ENCODE measurements at regions not wholly inside any gene's neighbourhood (a gene's known extent, or its start where the extent isn't known, plus 50 kb on each side); places are given as distances from the start of the nearest gene placed in this dataset.

DNA sequence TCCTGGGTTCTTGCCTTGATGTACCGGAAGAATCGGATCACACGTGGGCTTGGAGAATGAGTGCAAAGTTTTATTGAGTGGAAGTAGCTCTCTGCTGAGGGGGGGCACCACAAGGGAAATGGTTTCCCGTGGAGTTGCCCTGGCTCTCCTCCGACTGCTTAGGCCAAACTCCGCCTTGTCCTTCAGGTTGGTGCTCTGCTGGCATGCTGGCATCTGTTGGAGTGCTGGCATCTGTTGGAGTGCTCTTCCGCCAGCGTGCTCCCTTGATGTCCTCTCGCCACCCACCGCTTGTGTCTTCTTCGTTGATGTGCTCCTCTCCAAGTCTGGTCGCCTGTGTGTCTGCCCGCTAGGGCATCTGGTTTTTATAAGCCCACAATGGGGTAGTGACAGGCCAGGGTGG is 317.1 kb upstream of the HSF2 start:
- no peak for ATAC-seq (replicated peaks in 6 of 8)
- H3K27ac ChIP-seq = no peak overlapping the region
- WGBS, 10 experiments = 77 to 90% (median 87%) methylated on average over 2 to 5 of the region's 13 CpGs; no CpG with 5 or more reads in 5 of the 10 experiments
- no peak overlapping the region for H3K4me3 ChIP-seq
- H3K4me1 ChIP-seq (replicated peaks in 1 of 2) = no peaks in the 10 kb centered on the region
- in situ Hi-C loops (cut with MboI; ENCODE audit: low pct_unique_long_range_greater_than_20kb in 2 of 9, low sequenced_read_pairs in 9 of 9, unreplicated experiment in 9 of 9) = no loop called here

DNA sequence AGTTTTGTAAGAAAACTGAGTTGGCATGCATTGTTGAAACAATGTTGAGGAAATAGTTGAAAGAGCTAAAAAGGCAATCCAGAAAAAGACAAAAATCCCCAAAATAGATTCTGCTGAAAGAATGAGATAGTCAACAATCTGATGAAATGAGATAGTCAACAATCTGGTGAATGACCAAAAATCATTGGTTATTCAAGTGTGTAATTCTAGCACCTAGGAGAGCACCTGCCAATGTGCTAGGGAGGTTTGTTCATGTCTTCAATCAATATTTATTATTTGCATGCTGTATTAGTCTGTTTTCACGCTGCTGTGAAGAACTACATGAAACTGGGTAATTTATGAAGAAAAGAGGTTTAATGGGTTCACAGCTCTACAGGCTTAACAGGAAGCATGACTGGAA is 307.1 kb upstream of the HSF2 start:
- WGBS, 10 experiments = 13 to 100% (median 80%) methylated on average over 1 of the region's 1 CpG; no CpG with 5 or more reads in 3 of the 10 experiments
- in situ Hi-C loops (cut with MboI; ENCODE audit: low pct_unique_long_range_greater_than_20kb in 2 of 9, low sequenced_read_pairs in 9 of 9, unreplicated experiment in 9 of 9) = no loop called here

DNA sequence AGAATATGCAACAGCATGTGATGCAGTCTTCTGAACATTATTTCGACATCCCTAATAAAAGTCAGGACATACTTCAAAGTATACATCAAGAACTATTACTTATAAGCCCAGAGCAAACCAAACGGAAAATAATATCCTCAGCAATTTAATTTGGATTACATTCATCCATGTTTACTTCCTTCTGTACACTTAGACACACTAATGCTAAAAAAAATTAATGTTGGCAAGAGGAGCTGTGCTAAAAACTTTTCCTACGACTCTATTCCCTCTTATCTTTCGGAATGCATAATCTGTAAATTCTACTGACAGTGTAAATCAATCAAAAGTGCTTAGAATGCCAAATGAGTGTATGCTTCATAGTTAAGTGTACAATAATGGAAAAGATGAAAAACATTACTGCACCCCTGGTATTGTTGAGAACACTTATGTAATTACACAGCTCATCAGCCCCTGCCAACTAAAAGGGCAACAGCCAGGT is 301.2 kb upstream of the HSF2 start:
- no peak for ATAC-seq (replicated peaks in 6 of 8)
- H3K4me1 ChIP-seq (replicated peaks in 1 of 2) = no peaks in the 10 kb centered on the region
- in situ Hi-C loops (cut with MboI; ENCODE audit: low pct_unique_long_range_greater_than_20kb in 2 of 9, low sequenced_read_pairs in 9 of 9, unreplicated experiment in 9 of 9) = no loop called here
- H3K4me3 ChIP-seq = no peak overlapping the region
- WGBS, 10 experiments = 22 to 96% (median 80%) methylated on average over 1 to 4 of the region's 4 CpGs; no CpG with 5 or more reads in 1 of the 10 experiments
- H3K27ac ChIP-seq = no peak overlapping the region

More for the DNA sequence above, 307.1 kb upstream of the HSF2 start:
- H3K4me1 ChIP-seq (replicated peaks in 1 of 2) = no peaks in the 10 kb centered on the region
- H3K4me3 ChIP-seq = no peak overlapping the region
- ATAC-seq (replicated peaks in 6 of 8) = no peak
- no peak overlapping the region for H3K27ac ChIP-seq

DNA sequence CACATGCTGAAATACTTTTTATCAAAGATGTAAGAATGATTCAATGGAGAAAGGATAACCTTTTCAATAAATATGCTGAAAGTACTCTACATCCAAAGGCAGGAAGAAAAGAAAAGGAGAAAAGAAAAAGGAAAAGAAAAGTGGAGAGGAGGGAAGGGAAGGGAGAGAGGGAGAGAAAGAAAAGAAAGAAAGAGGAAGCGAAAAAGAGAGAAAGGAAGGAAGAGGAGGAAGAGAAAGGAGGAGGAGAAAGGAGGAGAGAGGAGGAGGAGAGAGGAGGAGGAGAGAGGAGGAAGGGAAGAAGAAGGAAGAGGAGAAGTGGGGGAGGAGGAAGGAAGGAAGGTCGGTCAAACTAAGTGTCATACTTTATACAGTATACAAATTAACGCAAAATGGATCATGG is 297.4 kb upstream of the HSF2 start:
- 43 to 96% (median 80%) methylated on average over 1 to 3 of the region's 3 CpGs; no CpG with 5 or more reads in 1 of the 10 experiments for WGBS, 10 experiments
- Histone ChIP-seq H3K27ac (no peak overlapping the region), H3K4me3 (no peak overlapping the region), H3K4me1 (replicated peaks in 1 of 2) (no peaks in the 10 kb centered on the region)
- in situ Hi-C loops (cut with MboI; ENCODE audit: low pct_unique_long_range_greater_than_20kb in 2 of 9, low sequenced_read_pairs in 9 of 9, unreplicated experiment in 9 of 9) = no loop called here
- ATAC-seq (replicated peaks in 6 of 8) = no peak

DNA sequence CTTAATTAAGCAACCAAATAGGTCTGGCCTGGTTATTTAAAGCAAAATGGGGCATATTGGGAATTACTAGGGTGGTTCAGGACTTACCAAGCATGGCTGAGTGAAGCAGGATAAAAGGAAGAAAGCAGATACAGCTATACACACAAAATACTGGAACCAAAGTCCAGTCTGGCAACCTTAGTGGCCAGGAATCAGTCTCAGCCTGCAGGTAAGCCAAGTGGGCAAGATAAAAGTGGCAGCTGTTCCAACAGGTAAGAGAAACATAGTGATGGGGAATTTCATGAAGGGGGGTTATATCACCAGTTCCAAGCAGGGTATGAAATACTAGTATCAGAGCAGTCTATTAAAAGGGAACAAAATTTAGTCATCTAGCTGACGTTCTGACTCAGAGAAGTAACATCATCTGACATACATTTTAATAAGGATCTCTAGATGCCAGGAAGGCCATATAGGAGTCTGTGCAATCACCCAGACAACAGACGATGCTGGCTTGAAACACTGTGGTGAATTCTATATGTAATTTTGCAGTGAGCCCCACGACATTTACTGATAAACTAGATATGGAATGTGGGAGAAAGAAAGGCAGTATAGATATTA is 292.1 kb upstream of the HSF2 start:
- 29 to 92% (median 72%) methylated on average over 1 to 3 of the region's 3 CpGs; no CpG with 5 or more reads in 3 of the 10 experiments for WGBS, 10 experiments

DNA sequence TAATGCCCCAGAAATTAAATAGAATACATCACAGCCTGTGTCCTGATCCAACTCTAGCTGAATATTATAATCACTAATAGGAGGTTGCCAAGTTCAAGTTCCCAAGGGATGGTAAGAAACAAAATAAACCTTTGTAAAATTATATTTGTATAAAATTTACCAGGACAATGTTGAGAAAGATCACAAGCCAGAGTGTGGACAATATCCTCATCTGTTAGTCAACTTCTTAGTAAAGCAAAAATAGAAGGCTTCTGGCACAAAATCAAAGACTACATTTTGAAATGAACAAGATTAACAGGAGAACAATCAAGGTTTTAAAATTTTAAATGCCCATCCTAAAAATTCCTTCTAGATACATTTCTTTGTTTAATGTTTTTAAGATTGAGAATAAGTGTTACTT is 290.4 kb upstream of the HSF2 start:
- in situ Hi-C loops (cut with MboI; ENCODE audit: low pct_unique_long_range_greater_than_20kb in 2 of 9, low sequenced_read_pairs in 9 of 9, unreplicated experiment in 9 of 9) = no loop called here

More for the DNA sequence above, 292.1 kb upstream of the HSF2 start:
- in situ Hi-C loops (cut with MboI; ENCODE audit: low pct_unique_long_range_greater_than_20kb in 2 of 9, low sequenced_read_pairs in 9 of 9, unreplicated experiment in 9 of 9) = no loop called here
- Histone ChIP-seq H3K27ac (no peak overlapping the region), H3K4me3 (no peak overlapping the region), H3K4me1 (replicated peaks in 1 of 2) (no peaks in the 10 kb centered on the region)
- peak in 1 of 8 experiments; percentile 68 for ATAC-seq (replicated peaks in 6 of 8)

DNA sequence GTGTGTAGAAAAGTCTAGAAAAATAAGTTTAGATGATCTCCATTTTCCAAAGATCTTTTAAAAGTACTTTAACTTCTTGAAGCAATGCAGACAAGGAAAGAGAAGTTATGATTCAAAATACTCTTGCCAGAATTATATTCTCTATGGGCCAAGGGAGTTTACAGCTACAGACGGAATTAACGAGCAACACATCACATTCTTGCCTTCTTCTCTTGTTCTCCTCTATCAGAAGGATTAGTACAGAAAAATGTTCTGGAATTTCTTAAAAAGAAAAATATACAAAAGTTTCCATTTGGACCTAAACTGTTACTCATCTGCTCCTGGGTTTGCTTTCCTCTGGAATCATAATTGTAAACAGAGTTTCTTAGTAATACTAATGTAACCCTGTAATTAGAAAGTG is 284.7 kb upstream of the HSF2 start:
- Histone ChIP-seq H3K27ac (no peak overlapping the region), H3K4me3 (no peak overlapping the region), H3K4me1 (replicated peaks in 1 of 2) (no peaks in the 10 kb centered on the region)
- no peak for ATAC-seq (replicated peaks in 6 of 8)
- 0 to 100% (median 89%) methylated on average over 1 to 2 of the region's 2 CpGs; no CpG with 5 or more reads in 1 of the 10 experiments for WGBS, 10 experiments
- in situ Hi-C loops (cut with MboI; ENCODE audit: low pct_unique_long_range_greater_than_20kb in 2 of 9, low sequenced_read_pairs in 9 of 9, unreplicated experiment in 9 of 9) = no loop called here

More for the DNA sequence above, 290.4 kb upstream of the HSF2 start:
- Histone ChIP-seq H3K4me1 (replicated peaks in 1 of 2) (no peaks in the 10 kb centered on the region), H3K4me3 (no peak overlapping the region), H3K27ac (no peak overlapping the region)
- no peak for ATAC-seq (replicated peaks in 6 of 8)

DNA sequence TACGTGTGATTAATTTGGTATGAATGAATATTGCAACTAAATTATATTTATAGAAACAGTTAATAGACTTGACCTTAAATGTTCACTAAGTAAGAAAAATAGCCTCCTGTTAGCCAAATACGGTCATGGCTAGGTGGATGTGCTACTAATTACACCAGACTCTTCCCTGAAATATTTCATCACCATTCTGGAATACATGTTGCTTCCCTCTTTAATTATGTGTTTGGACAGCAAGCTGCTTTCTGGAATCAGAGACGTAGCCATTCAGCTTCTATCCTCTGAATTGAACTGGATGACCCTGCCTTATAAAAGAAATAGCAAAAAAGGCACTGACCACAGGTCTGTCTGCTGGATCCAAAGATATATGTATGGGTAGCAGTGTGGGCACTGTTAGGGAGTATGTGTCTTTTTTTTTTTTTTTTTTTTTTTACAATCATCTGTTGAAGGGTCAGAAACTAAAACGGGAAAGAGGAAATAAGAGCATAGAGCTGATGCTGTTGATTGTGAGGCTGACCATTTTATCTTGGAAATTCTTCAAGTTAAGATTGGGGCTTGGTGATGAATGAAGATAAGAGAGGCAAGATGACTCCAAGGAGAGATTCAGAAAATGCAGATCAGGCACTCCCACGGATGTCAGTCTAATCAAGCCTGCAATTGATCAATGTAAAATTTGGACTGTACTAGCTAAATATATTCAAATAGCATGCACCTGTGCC is 283.2 kb upstream of the HSF2 start:
- 0 to 85% (median 62%) methylated on average over 1 to 5 of the region's 5 CpGs for WGBS, 10 experiments
- Histone ChIP-seq H3K27ac (no peak overlapping the region), H3K4me1 (replicated peaks in 1 of 2) (no peaks in the 10 kb centered on the region), H3K4me3 (no peak overlapping the region)
- in situ Hi-C loops (cut with MboI; ENCODE audit: low pct_unique_long_range_greater_than_20kb in 2 of 9, low sequenced_read_pairs in 9 of 9, unreplicated experiment in 9 of 9) = no loop called here
- peak in 3 of 8 experiments; percentile 23 to 65 (median 35) for ATAC-seq (replicated peaks in 6 of 8)

DNA sequence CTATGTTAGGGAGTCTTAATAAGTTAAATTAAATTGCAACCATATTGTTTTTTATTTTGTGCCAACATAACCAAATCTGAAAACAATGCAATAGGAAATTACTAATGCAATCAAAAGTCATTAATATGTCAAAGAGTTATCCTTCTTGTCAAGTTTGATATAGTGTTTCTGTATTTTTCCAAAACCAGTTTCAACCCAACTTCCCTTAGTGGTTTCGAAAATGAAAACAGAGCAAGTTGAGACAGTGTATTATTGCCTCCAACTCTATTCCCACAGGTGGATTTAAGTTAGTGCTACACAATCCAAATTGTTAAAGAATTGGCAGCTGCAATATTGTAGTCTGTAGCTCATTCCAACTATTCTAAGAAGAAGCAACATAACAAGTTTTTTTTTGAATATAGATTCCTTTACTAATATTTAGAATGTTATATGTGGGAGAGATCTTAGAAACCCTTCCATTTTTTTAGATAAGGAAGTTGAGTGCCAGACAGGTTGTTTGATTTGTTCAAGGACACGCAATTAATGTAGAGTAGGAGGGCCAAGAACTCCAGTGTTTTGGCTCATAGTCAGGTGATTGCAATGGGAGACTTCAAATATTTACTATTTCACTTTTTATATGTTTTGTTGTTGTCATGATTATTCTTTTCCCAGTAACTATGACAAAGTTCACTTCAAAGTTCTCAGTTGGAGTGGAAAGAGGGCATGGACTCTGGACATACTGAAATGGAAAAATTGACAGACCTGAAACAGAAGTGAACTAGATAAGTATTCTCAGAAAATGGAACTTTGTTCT is 282.4 kb upstream of the HSF2 start:
- Histone ChIP-seq H3K4me1 (replicated peaks in 1 of 2) (no peaks in the 10 kb centered on the region), H3K27ac (no peak overlapping the region), H3K4me3 (no peak overlapping the region)
- ATAC-seq (replicated peaks in 6 of 8) = no peak
- in situ Hi-C loops (cut with MboI; ENCODE audit: low pct_unique_long_range_greater_than_20kb in 2 of 9, low sequenced_read_pairs in 9 of 9, unreplicated experiment in 9 of 9) = no loop called here
- WGBS, 10 experiments = 23 to 100% (median 83%) methylated on average over 1 to 2 of the region's 2 CpGs; no CpG with 5 or more reads in 1 of the 10 experiments

DNA sequence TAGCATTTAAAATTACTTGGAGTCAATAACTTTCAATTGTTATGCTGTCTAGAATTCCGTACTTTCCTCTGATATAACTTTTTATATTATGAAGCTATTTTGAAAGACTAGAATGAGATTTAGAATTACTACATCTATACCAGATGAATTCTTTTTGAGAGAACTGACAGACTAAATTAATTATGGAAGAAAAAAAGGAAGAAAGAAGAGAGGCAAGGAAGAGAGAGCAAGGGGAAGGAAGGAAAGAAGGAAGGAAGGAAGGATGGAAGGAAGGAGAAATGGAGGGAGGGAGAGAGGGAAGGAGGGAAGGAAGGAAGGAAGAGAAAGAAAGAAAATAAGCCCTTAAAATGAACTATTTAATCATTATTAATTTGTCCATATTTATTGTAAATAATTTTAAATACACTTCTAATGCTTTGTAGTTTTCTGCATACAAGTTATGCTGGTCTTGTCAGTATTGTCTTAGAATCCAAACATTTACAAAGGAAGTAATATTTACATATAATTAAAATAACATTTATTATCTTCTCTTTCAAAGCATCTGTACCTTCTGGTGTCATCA is 280.4 kb upstream of the HSF2 start:
- H3K4me1 ChIP-seq (replicated peaks in 1 of 2) = no peaks in the 10 kb centered on the region
- in situ Hi-C loops (cut with MboI; ENCODE audit: low pct_unique_long_range_greater_than_20kb in 2 of 9, low sequenced_read_pairs in 9 of 9, unreplicated experiment in 9 of 9) = no loop called here
- no peak for ATAC-seq (replicated peaks in 6 of 8)
- whole genome bisulfite sequencing, 10 experiments = 38 to 100% (median 92%) methylated on average over 1 of the region's 1 CpG
- no peak overlapping the region for H3K4me3 ChIP-seq
- H3K27ac ChIP-seq = no peak overlapping the region

DNA sequence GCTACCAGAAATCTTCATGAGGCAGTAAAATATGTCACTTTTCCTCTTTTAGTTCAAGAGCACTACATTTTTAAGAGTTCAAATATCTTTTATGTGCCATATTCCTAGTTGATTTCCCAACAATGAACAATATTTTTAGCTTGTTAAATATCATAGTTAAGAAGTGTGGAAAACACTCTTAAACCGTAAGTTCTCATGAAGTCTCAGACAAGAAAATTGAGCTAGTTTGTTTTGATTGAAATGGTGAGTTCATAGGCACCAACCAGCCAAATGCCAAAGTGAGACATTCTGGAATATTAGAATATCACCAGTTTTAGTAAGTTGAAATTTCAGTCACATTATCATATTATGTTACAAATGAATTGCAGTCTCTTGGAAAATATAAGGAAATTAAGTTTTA is 277.2 kb upstream of the HSF2 start:
- WGBS, 10 experiments = 0 to 100% (median 85%) methylated on average over 1 of the region's 1 CpG
- Histone ChIP-seq H3K4me1 (replicated peaks in 1 of 2) (no peaks in the 10 kb centered on the region), H3K27ac (no peak overlapping the region), H3K4me3 (no peak overlapping the region)
- no peak for ATAC-seq (replicated peaks in 6 of 8)
- in situ Hi-C loops (cut with MboI; ENCODE audit: low pct_unique_long_range_greater_than_20kb in 2 of 9, low sequenced_read_pairs in 9 of 9, unreplicated experiment in 9 of 9) = no loop called here

DNA sequence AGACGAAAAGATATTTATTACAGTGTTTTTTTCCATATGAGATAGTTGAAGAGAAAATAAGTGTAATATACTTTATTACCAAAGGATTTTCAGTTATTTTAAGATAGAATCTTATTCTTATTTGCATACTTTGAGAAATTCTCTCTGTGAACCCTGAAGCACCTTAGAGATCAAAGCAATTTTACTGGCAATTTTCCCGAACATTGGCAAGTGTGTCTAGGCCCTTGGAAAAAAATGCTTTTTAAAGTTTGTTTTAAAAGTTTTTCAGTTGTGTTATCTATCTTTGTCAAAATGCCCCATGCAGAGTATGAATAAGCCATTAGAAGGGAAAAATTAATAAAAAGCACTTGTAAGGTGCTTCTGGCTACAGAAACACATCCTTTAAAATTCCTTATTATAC is 276.8 kb upstream of the HSF2 start:
- no peak overlapping the region for H3K27ac ChIP-seq
- H3K4me1 ChIP-seq (replicated peaks in 1 of 2) = no peaks in the 10 kb centered on the region
- no peak for ATAC-seq (replicated peaks in 6 of 8)
- no peak overlapping the region for H3K4me3 ChIP-seq
- 13 to 100% (median 87%) methylated on average over 1 to 2 of the region's 2 CpGs for WGBS, 10 experiments
- in situ Hi-C loops (cut with MboI; ENCODE audit: low pct_unique_long_range_greater_than_20kb in 2 of 9, low sequenced_read_pairs in 9 of 9, unreplicated experiment in 9 of 9) = no loop called here

DNA sequence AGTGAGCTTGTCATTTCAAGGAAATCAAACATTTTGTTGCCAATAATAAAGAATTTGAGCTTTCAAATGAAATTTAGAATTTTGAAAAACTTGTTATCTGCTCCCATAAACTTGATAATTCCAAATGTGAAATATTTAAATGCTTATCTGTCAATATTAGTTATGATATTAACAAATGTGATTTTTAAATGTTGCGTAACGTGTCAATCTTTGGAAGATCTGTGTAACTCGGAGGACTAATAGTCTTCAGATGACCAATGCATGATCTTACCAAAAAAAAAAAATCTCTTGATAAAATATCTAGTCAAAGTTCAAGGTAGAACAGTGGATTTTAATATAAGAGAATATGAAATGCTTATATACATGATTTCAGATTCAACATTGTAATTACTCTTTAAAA is 274.5 kb upstream of the HSF2 start:
- in situ Hi-C loops (cut with MboI; ENCODE audit: low pct_unique_long_range_greater_than_20kb in 2 of 9, low sequenced_read_pairs in 9 of 9, unreplicated experiment in 9 of 9) = no loop called here
- no peak for ATAC-seq (replicated peaks in 6 of 8)
- Histone ChIP-seq H3K4me1 (replicated peaks in 1 of 2) (no peaks in the 10 kb centered on the region), H3K4me3 (no peak overlapping the region), H3K27ac (no peak overlapping the region)
- 45 to 100% (median 90%) methylated on average over 1 to 3 of the region's 3 CpGs; no CpG with 5 or more reads in 1 of the 10 experiments for WGBS, 10 experiments

Measured in motor neuron (in vitro differentiated cells).